ENCODE measurements at regions not wholly inside any gene's neighbourhood (a gene's known extent, or its start where the extent isn't known, plus 50 kb on each side); places are given as distances from the start of the nearest gene placed in this dataset.

- Histone ChIP-seq H3K9me3 (ENCODE audit: control insufficient read depth, low read length) (no peaks in the 10 kb centered on the region), H3K27ac (ENCODE audit: insufficient read depth, low read depth, low read length, poor library complexity, severe bottlenecking) (no peak overlapping the region), H3K4me3 (ENCODE audit: insufficient read depth, low read depth, low read length) (no peak overlapping the region), H3K27me3 (ENCODE audit: control insufficient read depth, insufficient read depth, low read length, poor library complexity, severe bottlenecking) (no peaks in the 10 kb centered on the region), H3K36me3 (ENCODE audit: control insufficient read depth, insufficient read depth, low read length) (no peaks in the 10 kb centered on the region), H3K4me1 (ENCODE audit: control insufficient read depth, insufficient read depth, low read length) (no peaks in the 10 kb centered on the region)
- WGBS, 2 experiments, result 93 to 95% methylated on average over 7 to 8 of the region's 8 CpGs
Observed at GRCh38 chr9:108618906-108619550, 236.8 kb downstream of the ACTL7B start.

- Histone ChIP-seq H3K9me3 (ENCODE audit: control insufficient read depth, low read length) (no peaks in the 10 kb centered on the region), H3K27me3 (ENCODE audit: control insufficient read depth, insufficient read depth, low read length, poor library complexity, severe bottlenecking) (no peaks in the 10 kb centered on the region), H3K27ac (ENCODE audit: insufficient read depth, low read depth, low read length, poor library complexity, severe bottlenecking) (no peak overlapping the region), H3K36me3 (ENCODE audit: control insufficient read depth, insufficient read depth, low read length) (no peaks in the 10 kb centered on the region), H3K4me1 (ENCODE audit: control insufficient read depth, insufficient read depth, low read length) (no peaks in the 10 kb centered on the region), H3K4me3 (ENCODE audit: insufficient read depth, low read depth, low read length) (no peak overlapping the region)
Observed at GRCh38 chr9:108617676-108618075, 238.1 kb downstream of the ACTL7B start.

- no peaks in the 10 kb centered on the region for H3K9me3 ChIP-seq (ENCODE audit: control insufficient read depth, low read length)
- no peaks in the 10 kb centered on the region for H3K27me3 ChIP-seq (ENCODE audit: control insufficient read depth, insufficient read depth, low read length, poor library complexity, severe bottlenecking)
- H3K27ac ChIP-seq (ENCODE audit: insufficient read depth, low read depth, low read length, poor library complexity, severe bottlenecking), result no peak overlapping the region
- H3K4me1 ChIP-seq (ENCODE audit: control insufficient read depth, insufficient read depth, low read length), result no peaks in the 10 kb centered on the region
- WGBS, 2 experiments, result 90% methylated on average over 1 of the region's 1 CpG
- H3K4me3 ChIP-seq (ENCODE audit: insufficient read depth, low read depth, low read length), result no peak overlapping the region
- H3K36me3 ChIP-seq (ENCODE audit: control insufficient read depth, insufficient read depth, low read length), result no peaks in the 10 kb centered on the region
Observed at GRCh38 chr9:108615152-108615551, 240.6 kb downstream of the ACTL7B start.

- Histone ChIP-seq H3K27ac (ENCODE audit: insufficient read depth, low read depth, low read length, poor library complexity, severe bottlenecking) (no peak overlapping the region), H3K27me3 (ENCODE audit: control insufficient read depth, insufficient read depth, low read length, poor library complexity, severe bottlenecking) (no peaks in the 10 kb centered on the region), H3K4me3 (ENCODE audit: insufficient read depth, low read depth, low read length) (no peak overlapping the region), H3K9me3 (ENCODE audit: control insufficient read depth, low read length) (no peaks in the 10 kb centered on the region), H3K36me3 (ENCODE audit: control insufficient read depth, insufficient read depth, low read length) (no peaks in the 10 kb centered on the region), H3K4me1 (ENCODE audit: control insufficient read depth, insufficient read depth, low read length) (no peaks in the 10 kb centered on the region)
- 80 to 89% methylated on average over 1 of the region's 2 CpGs for WGBS, 2 experiments
Observed at GRCh38 chr9:108612513-108612912, 243.3 kb downstream of the ACTL7B start.

- no peaks in the 10 kb centered on the region for H3K9me3 ChIP-seq (ENCODE audit: control insufficient read depth, low read length)
- no peaks in the 10 kb centered on the region for H3K27me3 ChIP-seq (ENCODE audit: control insufficient read depth, insufficient read depth, low read length, poor library complexity, severe bottlenecking)
- H3K36me3 ChIP-seq (ENCODE audit: control insufficient read depth, insufficient read depth, low read length), result no peaks in the 10 kb centered on the region
- H3K4me3 ChIP-seq (ENCODE audit: insufficient read depth, low read depth, low read length), result no peak overlapping the region
- H3K4me1 ChIP-seq (ENCODE audit: control insufficient read depth, insufficient read depth, low read length), result no peaks in the 10 kb centered on the region
- WGBS, 2 experiments, result 77 to 90% methylated on average over 2 of the region's 2 CpGs
- H3K27ac ChIP-seq (ENCODE audit: insufficient read depth, low read depth, low read length, poor library complexity, severe bottlenecking), result no peak overlapping the region
Observed at GRCh38 chr9:108609897-108610253, 245.9 kb downstream of the ACTL7B start.

- H3K36me3 ChIP-seq (ENCODE audit: control insufficient read depth, insufficient read depth, low read length), result no peaks in the 10 kb centered on the region
- WGBS, 2 experiments, result 91 to 92% methylated on average over 4 of the region's 4 CpGs
- H3K4me1 ChIP-seq (ENCODE audit: control insufficient read depth, insufficient read depth, low read length), result no peaks in the 10 kb centered on the region
- H3K9me3 ChIP-seq (ENCODE audit: control insufficient read depth, low read length), result no peaks in the 10 kb centered on the region
- no peak overlapping the region for H3K4me3 ChIP-seq (ENCODE audit: insufficient read depth, low read depth, low read length)
- no peak overlapping the region for H3K27ac ChIP-seq (ENCODE audit: insufficient read depth, low read depth, low read length, poor library complexity, severe bottlenecking)
- H3K27me3 ChIP-seq (ENCODE audit: control insufficient read depth, insufficient read depth, low read length, poor library complexity, severe bottlenecking), result no peaks in the 10 kb centered on the region
Observed at GRCh38 chr9:108609227-108609896, 246.4 kb downstream of the ACTL7B start.

GRCh38 chr9:108607607-108608006 is 248.2 kb downstream of the ACTL7B start:
- H3K4me1 ChIP-seq (ENCODE audit: control insufficient read depth, insufficient read depth, low read length), result no peaks in the 10 kb centered on the region
- no peak overlapping the region for H3K27ac ChIP-seq (ENCODE audit: insufficient read depth, low read depth, low read length, poor library complexity, severe bottlenecking)
- no peak overlapping the region for H3K4me3 ChIP-seq (ENCODE audit: insufficient read depth, low read depth, low read length)
- no peaks in the 10 kb centered on the region for H3K9me3 ChIP-seq (ENCODE audit: control insufficient read depth, low read length)
- no peaks in the 10 kb centered on the region for H3K27me3 ChIP-seq (ENCODE audit: control insufficient read depth, insufficient read depth, low read length, poor library complexity, severe bottlenecking)
- WGBS, 2 experiments, result 92 to 100% methylated on average over 4 of the region's 4 CpGs
- H3K36me3 ChIP-seq (ENCODE audit: control insufficient read depth, insufficient read depth, low read length), result no peaks in the 10 kb centered on the region

- Histone ChIP-seq H3K27ac (ENCODE audit: insufficient read depth, low read depth, low read length, poor library complexity, severe bottlenecking) (no peak overlapping the region), H3K27me3 (ENCODE audit: control insufficient read depth, insufficient read depth, low read length, poor library complexity, severe bottlenecking) (no peaks in the 10 kb centered on the region), H3K36me3 (ENCODE audit: control insufficient read depth, insufficient read depth, low read length) (no peaks in the 10 kb centered on the region), H3K4me1 (ENCODE audit: control insufficient read depth, insufficient read depth, low read length) (no peaks in the 10 kb centered on the region), H3K9me3 (ENCODE audit: control insufficient read depth, low read length) (no peaks in the 10 kb centered on the region), H3K4me3 (ENCODE audit: insufficient read depth, low read depth, low read length) (no peak overlapping the region)
- 91 to 94% methylated on average over 4 of the region's 4 CpGs for WGBS, 2 experiments
Observed at GRCh38 chr9:108606401-108606800, 249.4 kb downstream of the ACTL7B start.

GRCh38 chr9:108603141-108603540 is 252.6 kb downstream of the ACTL7B start:
- Histone ChIP-seq H3K4me3 (ENCODE audit: insufficient read depth, low read depth, low read length) (no peak overlapping the region), H3K27me3 (ENCODE audit: control insufficient read depth, insufficient read depth, low read length, poor library complexity, severe bottlenecking) (no peaks in the 10 kb centered on the region), H3K9me3 (ENCODE audit: control insufficient read depth, low read length) (no peaks in the 10 kb centered on the region), H3K4me1 (ENCODE audit: control insufficient read depth, insufficient read depth, low read length) (peaks cover 5% of the 10 kb centered on the region), H3K27ac (ENCODE audit: insufficient read depth, low read depth, low read length, poor library complexity, severe bottlenecking) (no peak overlapping the region), H3K36me3 (ENCODE audit: control insufficient read depth, insufficient read depth, low read length) (no peaks in the 10 kb centered on the region)
- 90% methylated on average over 3 of the region's 3 CpGs for WGBS, 2 experiments

- WGBS, 2 experiments, result 63 to 66% methylated on average over 4 of the region's 4 CpGs
- Histone ChIP-seq H3K36me3 (ENCODE audit: control insufficient read depth, insufficient read depth, low read length) (no peaks in the 10 kb centered on the region), H3K9me3 (ENCODE audit: control insufficient read depth, low read length) (no peaks in the 10 kb centered on the region), H3K27me3 (ENCODE audit: control insufficient read depth, insufficient read depth, low read length, poor library complexity, severe bottlenecking) (no peaks in the 10 kb centered on the region), H3K4me1 (ENCODE audit: control insufficient read depth, insufficient read depth, low read length) (peaks cover 5% of the 10 kb centered on the region), H3K4me3 (ENCODE audit: insufficient read depth, low read depth, low read length) (no peak overlapping the region), H3K27ac (ENCODE audit: insufficient read depth, low read depth, low read length, poor library complexity, severe bottlenecking) (no peak overlapping the region)
Observed at GRCh38 chr9:108600896-108601295, 254.9 kb downstream of the ACTL7B start.
